Activated CD4-positive, alpha-beta T cell treated with anti-CD3 and anti-CD28 coated beads, Interleukin-10, Interleukin-2, amounts not matched to agents 100 ng/mL and 50 ng/mL, durations not matched to agents 16 hours and 8 hours (primary cell): ENCODE measurements at regions not wholly inside any gene's neighbourhood (a gene's known extent, or its start where the extent isn't known, plus 50 kb on each side); places are given as distances from the start of the nearest gene placed in this dataset.

Source experiments
- DNase-seq: peaks from one replicate; pipeline ENCODE4 v3.0.0-alpha.2; 2020

DNA sequence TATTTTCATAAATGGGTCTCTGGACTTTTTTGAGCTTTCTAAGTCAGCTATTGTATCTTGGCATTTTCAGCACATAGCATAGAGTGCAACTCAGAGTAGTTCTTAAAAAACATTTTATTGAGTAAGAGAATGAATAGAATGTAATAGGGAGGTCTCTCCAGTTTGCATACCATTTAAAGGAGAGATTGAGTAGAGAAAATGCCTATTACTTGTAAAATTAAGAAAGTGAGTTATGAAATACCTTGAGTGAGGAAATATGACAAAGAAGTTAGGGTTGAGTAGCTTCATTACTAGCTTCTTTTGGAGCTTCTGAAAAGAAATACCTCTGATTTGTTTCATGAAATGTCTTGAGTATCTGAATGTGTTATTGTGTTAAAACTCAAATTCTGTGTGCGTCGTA lies 140.0 kb downstream of the AASDHPPT start:
- no peak for DNase-seq

DNA sequence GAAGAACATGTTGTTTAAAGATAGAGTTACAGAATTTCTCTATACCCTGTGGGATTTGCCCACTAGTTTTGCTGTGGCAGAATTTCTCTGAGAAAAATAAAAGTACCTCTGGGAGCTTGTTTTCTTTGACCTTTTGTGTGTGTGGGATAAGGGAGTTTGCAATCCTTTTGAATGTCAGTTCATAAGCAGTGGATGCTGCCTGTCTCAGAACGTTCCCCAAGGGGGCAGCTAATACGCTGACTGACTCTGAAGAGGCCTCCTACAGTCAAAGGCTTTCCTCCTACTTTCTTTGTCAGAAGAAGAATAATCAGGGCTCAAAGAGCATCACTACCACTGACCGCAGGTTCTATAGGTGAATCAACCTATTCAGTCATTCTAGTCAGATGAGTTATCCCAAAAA lies 140.6 kb downstream of the AASDHPPT start:
- DNase-seq, result no peak

DNA sequence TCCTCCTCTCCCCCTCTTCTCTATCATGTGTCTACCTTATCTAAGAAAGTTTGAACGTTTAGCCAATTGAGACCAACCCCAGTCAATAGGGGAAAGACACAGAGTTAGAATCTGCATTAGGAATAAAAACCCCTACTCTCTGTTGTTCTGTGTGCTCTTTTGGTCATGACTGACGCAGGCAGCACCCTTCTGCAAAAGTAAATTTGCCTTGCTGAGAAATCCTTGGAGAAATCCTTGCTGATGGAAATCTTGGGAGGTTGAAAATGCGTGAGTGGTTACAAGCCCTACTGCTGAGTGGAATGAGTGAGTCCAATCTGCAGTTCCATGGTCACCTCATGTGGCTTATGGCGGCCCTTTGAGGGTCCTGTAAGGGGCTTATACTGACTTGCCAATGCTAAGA lies 145.2 kb downstream of the AASDHPPT start:
- no peak for DNase-seq

DNA sequence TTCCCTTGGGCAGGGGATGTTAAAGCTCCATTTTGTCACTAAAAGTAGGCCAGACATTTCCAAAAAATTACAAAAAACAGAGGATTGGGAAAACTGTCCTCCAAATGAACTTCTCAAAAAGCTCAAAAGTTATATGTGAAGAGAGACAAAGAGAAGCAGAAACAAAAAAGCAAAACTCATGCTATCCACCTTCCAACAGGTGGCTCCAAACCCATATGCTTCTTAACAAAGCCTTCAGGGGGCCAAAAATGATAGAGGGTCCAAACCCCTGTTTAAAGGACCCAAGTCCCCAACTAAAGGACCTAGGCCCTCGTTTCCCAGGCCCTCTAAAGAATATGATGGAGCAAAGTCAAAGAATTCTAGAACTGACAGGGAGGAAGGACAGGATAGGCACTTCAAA lies 146.7 kb downstream of the AASDHPPT start:
- no peak for DNase-seq

DNA sequence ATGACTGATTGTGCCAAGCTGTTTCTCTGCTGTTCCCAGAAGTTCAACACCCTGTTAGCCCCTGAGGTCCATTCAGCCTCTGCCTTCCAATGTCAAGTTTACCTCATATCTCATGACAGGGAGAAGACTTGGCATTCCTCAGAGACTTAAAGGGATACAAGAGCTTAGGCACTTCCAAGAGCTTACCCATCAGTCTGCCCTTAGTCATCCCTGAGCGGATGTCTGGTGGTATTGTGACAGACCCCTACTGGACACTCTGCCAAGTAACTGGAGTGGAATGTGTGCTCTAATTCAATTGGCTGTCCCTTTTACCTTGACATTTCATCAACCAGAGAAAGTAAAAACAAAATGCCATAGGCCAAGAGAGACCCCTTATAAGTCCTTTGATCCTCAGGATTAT lies 151.5 kb downstream of the AASDHPPT start:
- no peak for DNase-seq

DNA sequence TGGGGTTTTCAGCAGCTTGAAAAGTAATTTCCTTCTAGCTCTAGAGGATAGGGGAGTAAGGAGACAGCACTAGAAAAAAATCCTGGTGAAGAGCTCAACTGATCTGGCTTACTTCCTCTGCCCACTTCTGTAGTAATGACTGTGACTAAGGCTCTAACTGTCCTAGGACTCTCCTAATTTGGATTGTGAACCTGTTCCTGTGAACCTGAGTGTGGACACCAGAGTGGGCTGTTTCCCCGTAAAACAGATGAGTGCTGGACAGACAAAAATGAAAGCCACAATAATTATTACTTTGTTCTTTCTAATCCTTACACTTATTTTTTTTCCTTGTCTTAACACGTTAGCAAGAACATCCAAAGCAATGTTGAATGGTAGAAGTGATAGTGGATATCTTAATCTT lies 154.1 kb downstream of the AASDHPPT start:
- no peak for DNase-seq

DNA sequence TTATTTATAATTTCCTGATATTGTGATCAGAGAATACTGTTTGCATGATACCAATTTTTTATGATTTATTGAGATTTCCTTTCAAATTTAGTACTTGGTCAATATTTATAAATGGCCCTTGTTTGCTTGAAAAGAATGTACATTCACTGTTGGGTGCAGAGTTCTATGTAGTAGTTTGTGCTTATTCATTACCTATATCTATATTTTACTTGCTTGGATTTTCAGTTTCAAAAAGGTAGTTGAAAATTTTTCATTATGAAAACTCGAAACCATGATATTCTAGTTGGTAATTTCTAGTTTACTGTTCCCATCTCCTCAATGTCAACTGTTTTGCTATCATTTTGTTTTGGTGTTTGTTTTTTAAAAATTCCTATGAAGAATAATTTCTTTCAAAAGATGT lies 155.7 kb downstream of the AASDHPPT start:
- DNase-seq, result no peak

DNA sequence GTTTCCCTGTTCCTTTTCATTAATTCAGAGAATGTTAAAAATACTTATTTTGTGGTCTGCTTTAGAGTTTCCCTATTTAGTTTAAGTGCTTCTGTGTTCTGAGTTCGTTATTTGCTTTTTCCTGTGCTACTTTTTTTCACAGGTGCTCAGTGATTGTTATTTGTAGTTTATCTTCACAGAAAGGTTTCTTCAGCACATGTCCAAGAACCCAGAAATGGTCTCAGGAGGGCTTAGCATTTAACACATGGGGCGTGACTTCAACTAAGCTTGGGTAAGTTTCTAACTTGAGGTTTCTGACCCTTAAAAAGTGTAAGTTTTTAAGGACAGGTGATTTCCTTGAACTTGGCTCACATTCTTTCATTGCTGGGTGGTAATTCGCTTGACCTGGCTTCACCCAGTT lies 157.3 kb downstream of the AASDHPPT start:
- DNase-seq, result no peak

DNA sequence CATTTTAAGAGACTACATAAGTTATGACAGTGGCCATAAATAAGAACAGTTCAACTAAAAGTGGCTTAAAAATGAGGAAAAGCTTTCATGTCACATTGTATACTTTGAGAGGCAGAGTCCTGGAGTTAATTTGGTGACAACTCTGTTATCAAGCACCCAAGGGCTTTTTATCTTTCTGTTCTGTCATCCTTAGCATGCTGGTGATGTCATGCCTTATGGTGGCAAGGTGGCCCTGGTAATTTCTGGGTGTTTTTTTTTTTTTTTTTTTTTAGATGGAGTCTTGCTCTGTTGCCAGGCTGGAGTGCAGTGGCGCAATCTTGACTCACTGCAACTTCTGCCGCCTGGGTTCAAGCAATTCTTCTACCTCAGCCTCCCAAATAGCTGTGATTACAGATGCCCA lies 158.8 kb downstream of the AASDHPPT start:
- no peak for DNase-seq

DNA sequence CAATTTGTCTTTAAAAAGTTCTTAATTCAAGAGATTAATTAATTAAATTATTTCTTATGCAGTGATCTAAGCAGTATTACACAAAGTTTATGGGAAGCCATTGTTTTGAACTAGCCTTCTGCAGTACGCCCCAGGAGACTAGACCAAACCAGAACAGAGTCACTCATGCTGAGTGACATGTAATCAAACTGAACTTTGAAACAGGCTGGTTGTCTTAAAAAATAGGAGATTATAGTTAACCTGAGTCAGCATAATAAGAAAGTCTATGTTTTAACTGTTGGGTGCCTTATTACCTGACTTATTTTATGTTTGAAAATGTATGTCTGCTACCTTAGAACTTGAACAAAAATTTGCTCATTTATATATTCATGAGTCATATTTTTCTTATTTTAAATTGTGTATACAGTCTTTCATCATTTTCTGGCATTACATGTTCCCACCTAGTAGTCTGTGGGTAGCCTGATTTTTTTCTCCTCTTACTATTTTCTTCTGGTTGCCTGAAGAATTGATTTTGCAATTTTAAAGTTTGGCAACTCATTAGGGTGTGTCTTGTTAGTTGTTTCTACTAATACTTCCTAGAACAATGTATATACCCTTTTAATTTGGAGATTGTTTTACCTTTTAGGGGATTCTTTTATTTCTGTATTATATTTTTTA lies 161.4 kb downstream of the AASDHPPT start:
- no peak for DNase-seq

DNA sequence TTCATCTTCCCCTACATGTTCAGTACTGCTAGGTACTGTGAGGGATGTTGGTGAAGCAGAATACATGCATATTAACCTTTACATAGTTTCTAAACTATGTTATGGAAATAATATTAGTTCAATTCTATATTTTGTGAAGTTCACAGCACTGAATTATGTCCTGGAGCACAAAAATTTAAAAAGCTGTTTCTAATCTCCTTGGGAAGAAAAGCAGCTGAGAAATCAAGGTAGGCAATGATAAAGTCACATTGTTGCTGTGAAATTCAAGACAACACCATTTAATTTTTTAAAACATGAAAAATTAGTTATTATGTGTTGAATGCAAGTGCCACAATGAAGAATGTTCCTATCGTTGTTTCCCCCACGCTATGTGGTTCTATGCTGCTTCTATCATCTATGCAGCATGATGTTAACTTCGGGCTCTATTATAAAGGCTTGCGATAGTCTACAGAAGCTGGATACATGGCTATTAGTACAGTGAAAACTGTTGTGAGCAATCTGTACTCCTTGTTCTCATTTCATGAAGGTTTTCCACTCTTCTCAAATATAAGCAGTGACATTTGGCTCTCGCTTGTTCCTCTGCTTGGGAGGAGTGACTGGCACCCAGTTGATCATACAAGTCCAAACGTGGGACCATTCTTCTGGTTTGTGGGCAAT lies 164.3 kb downstream of the AASDHPPT start:
- no peak for DNase-seq

DNA sequence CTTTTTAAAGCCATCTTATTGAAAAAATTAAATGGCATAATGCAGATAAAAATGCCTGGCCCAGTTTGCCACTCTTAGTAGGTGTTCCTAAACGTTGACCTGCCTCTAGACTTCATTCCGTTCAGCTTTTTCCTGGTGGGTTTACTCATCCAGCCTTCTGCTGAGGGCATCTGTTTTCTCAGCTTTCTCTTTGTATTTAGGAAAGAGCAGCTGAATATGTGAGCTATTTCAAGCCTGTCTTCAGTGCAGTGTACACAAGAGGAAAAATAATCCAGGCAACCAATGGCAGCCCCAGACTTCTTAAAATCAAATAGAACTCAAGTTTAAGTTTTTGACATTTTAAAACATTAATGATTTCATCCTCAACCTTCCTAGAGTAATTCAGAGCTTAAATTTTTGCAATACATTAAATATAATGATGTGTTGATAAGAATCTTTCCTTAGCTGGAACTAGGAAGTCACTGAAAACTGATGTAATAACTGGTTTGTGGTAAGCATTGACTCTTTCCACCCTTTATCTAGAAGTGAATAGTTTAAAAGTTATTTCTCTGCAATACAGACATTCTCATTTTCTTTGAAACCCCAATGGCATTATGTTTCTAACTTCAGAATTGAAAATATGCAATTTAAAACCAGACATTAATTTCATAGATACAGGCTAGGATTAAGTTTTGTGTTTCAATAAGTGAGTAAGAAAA lies 165.4 kb downstream of the AASDHPPT start:
- DNase-seq, result no peak

DNA sequence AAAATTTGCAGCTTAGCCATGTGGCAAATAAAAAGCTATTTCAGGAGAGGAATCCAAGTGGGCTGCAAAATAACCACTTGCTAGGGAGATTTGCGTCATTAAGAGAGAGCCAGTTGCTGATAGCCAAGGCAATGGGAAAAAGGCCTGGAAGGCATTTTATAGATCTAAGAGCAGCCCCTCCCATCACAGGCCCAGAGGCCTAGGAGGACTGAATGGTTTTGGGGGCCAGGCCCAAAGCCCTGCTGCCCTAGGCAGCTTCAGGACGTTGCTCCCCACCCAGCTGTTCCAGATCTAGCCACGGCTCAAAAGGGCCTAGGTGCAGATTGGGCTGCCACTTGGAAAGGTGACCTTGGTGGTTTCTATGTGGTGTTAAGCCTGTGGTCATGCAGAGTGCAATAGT lies 169.0 kb downstream of the AASDHPPT start:
- no peak for DNase-seq

DNA sequence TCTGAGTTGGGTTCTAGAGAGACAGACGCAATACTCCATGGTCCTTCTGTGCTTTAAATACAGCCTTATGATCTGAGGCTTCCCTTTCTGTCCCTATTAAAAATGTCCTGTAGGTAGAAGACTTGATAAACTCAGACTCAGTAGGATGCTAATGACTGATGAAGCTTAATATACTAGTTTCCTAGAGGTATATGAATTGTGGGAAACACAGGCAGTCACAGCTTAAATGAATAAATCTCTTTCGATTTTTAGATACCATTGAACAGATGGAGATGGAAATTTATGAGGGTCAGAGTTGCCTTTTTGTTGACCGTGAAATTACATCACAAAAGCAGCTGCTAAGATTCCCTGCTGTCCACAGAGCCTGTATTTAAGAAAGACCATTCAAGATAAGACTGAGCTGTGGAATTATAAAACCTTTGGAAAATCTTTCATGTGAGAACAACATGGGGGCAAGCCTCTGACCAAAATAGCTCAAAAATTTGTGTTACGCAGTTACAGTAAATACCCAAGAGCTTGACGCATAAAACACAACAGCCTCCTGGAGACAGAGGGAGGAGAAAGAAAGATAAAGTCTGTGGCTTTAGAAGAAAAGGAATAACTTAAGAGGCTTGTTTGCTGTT lies 172.3 kb downstream of the AASDHPPT start:
- no peak for DNase-seq

DNA sequence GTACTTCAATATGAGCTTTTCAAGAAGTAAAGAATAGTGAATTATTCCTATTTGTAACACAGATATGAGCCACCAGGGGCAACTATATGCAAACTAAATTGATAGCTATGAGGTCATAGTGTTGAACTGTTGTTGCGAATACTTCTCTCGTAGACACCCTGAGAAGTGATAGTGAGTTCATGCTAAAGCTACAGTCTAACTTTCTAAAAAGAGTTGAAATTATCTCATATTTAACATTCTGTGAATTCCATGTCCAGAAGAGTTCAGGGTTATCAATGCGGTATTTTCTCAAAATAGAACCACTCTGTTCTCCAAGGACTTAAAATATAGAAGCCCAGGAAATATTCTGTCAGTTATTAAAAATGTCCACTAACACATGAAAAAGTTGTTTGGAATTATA lies 185.4 kb downstream of the AASDHPPT start:
- no peak for DNase-seq

DNA sequence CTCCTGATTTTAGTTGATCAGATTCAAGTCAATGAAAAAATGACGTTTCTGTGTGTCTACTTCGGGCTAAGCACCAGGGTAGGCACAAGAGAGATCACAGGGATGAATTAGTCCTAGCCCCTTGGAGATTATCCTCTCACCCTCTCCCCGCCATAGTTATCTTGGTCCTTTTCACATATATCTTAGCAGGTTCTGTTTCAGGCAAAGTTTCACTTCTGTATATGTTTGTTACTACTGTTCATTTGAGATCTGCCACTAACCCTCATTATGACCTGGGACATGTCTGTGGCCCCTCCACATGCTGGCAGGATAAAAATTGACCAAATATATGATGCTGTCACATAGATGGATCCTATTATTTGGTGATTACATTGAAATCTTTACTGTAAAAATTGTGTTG lies 186.1 kb downstream of the AASDHPPT start:
- no peak for DNase-seq

DNA sequence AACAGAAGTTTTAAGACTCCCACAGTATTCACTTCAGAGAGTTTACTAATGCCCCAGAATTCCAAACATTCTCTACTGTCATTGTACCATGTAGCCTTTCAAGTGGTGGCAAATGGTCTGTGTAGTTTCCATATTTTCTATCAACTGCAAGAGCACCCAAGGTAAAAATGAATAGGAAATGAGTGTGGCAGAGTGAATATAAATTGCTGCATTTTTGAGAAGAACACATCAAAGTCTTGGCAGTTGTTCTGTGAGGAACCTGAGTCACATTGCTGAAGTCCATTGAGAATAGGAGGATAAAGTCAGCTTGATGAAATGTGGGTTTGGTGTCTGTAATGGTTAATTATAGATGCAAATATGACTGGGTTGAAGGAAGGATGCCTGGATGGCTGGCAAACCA lies 193.6 kb downstream of the AASDHPPT start:
- DNase-seq, result no peak

DNA sequence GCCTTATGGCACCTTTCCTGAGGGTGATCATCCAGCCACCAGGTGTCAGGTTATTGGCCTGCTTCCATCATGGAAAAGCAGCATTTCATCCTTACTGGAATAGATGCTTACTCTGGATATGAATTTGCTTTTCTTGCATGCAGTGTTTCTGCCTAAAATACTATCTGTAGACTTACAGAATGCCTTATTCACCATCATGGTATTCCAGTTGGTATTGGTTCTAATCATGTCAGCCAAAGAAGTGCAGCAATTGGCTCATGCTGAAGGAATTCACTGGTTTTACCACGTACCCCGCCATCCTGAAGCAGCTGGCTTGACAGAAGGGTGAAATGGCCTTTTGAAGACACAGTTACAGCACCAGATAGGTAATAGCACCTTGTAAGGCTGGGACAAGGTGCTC lies 194.2 kb downstream of the AASDHPPT start:
- DNase-seq, result no peak

DNA sequence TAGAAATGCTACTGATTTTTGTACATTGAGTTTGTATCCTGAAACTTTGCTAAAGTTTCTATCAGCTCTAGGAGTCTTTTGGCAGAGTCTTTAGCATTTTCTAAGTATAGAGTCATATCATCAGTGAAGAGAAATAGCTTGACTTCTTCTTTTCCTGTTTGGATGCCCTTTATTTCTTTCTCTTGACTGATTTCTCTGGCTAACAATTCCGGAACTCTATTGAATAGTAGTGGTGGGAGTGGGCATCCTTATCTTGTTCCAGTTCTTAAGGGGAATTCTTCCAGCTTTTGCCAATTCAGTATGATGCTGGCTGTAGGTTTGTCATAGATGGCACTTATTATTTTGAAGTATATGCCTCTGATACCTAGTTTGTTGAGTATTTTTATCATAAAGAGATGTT lies 197.7 kb downstream of the AASDHPPT start:
- DNase-seq, result no peak

DNA sequence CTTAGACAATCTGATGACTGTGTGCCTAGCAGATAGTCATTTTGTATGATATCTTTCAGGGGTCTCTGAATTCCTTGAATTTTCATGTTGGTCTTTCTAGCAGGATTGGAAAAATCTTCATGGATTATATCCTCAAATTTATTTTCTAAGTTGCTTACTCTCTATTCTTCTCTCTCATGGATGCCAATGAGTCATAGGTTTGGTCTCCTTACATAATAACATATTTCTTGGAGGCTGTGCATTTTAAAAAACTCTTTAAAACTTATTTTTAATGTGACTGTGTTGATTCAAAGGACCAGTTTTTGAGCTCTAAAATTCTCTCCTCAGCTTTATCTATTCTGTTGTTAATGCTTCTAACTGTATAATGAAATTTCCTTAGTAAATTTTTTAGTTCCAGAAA lies 198.7 kb downstream of the AASDHPPT start:
- no peak for DNase-seq

DNA sequence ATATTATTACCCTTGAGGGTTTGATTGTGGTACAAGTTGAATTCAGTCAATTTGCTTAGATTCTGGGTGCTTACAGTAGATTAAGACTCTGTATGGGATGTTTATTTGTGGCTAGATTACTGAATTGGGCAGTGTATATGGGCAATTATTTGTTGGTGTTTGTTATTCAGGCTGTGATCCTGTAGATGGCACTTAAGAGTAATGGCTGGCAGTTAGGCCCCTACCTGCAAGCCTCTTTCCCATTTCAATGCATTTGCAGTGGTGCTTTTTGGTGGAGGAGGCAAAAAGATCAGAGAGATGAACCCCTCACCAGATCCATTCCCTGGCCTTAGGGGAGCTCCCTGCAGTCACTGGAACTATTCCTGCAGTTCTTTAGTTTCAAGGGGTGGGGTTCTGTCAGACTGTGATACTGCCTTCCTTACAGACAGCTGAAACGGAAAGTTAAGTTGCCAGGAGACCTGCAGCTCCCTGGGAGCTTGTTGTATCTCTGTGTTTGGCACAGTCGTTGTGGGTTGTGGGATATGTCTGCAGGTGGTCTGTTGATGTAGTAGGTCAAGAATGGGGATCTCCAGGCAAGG lies 199.5 kb downstream of the AASDHPPT start:
- no peak for DNase-seq

DNA sequence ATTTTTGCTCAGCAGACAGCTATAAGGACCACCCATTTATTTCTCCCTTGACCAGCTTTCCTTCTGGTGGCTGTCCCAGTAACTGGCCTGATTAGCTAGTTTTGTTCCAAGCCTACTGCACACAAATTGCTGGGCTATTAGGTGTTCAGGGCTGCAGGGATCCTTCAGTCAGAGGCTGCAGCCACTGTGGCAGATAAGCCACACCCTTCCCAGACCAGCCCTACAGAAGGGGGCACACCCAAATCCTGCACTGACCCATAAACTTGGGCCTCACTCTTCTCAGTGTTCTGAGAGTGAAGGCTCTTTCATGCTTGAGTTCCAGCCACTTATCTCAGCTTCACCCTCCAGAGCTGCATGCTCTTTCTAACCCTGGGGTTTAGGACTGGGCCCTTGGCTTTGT lies 200.0 kb downstream of the AASDHPPT start:
- DNase-seq, result no peak

DNA sequence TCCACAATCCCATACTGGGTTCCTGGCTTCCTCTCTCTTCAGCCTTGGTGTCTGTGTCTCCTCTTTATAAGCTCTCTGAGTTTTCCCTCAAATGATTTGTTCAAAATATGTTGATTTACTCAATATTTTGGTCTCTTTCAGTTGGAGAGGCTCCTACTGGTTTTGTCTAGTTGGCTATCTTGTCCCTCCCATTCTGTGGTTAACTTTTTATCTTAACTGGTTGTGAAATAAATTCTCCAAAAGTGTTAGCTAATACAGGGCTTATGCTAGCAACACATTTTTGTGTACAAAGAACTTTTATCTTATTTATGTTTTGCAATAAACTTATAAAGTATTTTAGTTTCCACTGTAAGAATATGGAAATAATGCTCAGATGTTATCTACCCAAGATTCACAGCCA lies 200.9 kb downstream of the AASDHPPT start:
- no peak for DNase-seq

DNA sequence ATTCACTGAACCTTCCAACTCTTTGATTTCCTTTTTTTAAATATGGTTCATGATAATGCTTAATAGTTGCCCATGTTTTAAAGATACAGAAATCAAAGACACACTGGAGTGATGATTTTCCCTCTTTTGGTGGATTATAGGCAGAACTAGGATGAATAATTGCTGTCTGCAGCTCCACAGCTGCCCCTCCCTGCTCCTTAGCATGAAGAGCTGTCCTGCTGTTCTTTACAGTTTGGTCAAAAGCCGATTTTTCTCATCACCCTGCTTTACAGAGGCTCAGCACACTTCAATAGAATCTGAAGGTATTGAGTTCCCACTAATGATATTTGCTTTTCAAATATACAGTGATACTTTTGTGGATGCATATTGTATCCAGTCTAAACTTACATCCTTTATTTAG lies 202.6 kb downstream of the AASDHPPT start:
- no peak for DNase-seq
